T47D (cell line): ENCODE measurements at regions not wholly inside any gene's neighbourhood (a gene's known extent, or its start where the extent isn't known, plus 50 kb on each side); places are given as distances from the start of the nearest gene placed in this dataset.
A peak's percentile ranks its signal among the peaks of the same experiment; 100 is the strongest.

Source experiments
- DNase-seq, 2 experiments: peaks; one replicate each; pipeline versions ENCODE4 v3.0.0 to v3.0.0-alpha.2; 2011 to 2012; ENCODE audit warnings: low read depth in 1 of 2, low spot score in 1 of 2
- JUND ChIP-seq: IDR thresholded peaks from 2 replicates; pipeline ENCODE4 v1.6.1; 2012; ENCODE audit warnings: low read depth
- in situ Hi-C: cut with HindIII; loops from 2 replicates; pipeline ENCODE4 v1.10.0; 2016; ENCODE audit warnings: low sequenced_read_pairs, low pct_unique_long_range_greater_than_20kb

DNA sequence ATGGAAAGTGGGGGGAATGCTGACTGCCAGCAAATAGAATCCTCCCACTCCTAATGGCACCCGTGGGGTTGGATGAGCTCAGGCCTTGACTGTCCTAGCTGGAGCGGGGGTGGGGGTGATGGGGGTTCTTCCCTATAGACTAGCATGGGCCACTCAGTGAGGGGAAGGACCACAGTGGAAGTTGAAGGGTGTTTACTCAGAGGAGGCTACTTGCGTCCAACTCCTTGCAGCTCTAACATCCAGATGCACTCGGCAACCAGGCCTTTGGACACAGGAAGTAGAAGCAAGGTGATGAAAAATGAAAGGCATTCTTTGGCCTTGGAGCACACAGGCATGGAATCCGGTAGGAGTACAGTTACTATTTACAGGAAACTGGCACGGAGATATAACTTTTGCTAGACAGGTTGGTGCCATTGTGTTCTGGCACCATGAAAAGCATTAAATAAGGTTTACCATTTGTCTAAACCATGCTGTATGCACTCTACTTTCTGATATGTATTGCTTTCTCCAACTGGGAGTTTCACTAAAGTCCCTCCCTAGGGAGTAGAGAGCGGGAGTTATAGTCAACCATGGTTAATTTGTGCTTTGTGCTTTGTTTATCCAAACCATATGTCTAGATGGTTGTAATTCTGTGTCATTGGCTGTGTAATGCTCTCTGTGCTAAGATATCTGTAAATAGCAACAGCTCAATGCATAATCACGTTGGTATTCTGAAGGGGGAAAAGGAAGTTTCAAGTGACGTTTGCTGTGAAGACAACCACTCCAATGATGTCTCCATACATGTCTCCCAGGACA is 125.3 kb downstream of the TSHZ3 start:
- in situ Hi-C loops: no loop called here
- DNase-seq: no peak
- no peak for TF ChIP-seq JUND

DNA sequence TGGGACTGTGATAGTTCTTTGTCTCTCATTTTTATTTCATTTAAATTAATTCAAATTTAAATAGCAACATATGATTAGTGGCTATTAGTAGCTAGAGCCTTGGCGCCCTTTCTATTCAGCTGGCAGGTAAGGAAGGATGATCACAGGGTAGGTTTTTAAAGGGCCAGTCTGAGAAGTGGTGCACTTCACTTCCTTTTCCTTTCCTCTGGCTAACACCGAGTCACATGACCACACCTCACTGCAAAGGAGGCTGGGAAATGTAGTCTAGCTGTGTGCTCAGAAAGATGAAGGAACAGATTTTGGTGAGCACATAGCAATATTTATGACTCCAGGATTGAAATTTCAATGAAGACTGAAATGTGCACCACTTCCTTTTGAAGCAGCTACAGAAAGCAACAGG is 128.7 kb downstream of the TSHZ3 start:
- TF ChIP-seq JUND: no peak
- in situ Hi-C loops: no loop called here
- peak in 1 of 2 experiments; percentile 6 for DNase-seq

DNA sequence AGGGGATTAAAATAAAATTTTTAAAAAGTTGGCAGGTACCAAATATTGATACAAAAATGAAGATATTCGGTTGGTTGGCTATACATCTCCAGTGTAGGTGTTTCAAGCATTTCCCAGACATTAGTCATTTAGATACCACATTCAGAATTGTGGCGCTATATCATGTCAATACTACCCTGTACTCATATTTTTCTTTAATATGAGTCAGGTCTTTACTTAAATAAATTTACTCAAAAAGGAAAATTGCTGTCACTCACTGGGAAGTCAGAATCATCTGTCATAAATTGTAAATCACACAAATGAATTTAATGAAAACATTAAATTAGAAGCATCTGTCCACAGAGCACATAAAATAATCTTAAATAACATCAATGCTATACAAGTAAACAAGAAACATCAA is 134.2 kb downstream of the TSHZ3 start:
- in situ Hi-C loops: no loop called here
- DNase-seq: no peak
- no peak for TF ChIP-seq JUND

DNA sequence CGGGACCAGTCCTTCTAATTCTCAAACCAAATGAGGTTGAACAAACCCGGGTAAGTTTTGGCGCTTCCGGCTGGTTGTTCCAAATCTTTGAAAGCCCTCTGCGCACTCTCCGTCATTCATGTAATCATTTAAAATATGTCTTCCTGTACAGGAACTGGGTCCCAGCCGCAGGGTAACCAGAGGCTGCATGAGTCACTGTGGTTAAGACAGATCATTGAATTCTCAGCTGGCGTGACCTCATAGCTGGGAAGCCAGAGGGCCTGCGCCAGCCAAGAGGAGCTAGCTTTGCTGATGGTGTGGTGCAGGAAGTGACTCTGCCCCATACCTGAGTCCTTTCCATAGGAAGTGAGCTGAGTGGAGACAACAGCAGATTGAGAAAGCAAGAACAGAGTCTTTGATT is 135.2 kb downstream of the TSHZ3 start:
- peak in 1 of 2 experiments; percentile 46 for DNase-seq
- in situ Hi-C loops: no loop called here
- TF ChIP-seq JUND: peak; percentile 24; the same call in 1 of the 2 replicates

DNA sequence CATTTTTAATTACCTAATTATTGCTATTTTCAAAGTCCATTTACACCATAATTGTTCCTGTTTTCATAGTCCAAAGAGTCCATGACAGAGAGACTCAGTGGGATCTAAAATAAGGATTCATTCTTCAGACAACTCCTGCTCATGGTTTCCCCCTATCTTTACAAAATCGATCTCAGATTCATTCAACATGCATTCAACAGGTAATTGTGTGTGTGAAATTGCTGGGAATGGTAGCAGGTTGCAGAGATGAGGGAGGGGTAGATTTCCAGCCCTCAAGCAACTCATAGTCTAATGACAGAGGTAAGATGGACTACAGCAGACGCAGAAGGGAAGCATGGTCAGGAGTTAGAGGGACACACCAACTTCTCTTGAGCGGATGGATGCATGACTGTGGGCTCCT is 138.1 kb downstream of the TSHZ3 start:
- DNase-seq: no peak
- in situ Hi-C loops: no loop called here
- TF ChIP-seq JUND: no peak

DNA sequence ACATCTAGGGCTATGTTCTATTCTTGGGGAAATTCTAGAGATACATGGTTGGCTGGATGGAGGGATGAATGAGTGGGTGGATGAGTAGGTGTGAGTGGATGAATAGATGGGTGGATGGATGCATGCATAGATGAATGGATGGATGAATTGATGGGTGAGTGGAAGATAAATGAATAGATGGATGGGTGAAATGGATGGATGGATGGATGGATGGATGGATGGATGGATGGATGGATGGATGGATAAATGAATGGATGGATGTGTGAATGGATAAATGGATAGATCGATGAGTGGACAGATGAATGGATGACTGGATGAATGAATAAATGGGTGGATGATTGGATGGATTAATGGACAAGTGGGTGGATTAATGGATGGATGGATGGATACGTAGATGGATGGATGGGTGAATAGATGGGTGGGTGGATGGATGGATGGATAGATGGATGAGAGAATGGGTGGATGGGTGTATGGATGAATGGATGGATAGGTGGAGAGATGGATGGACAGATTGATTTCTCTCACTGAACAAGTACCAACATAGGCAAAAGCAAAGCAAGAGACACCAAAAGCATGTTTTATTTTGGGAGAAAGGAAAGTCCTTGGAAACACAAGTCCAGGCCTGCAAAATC is 143.2 kb downstream of the TSHZ3 start:
- DNase-seq: no peak
- TF ChIP-seq JUND: no peak
- in situ Hi-C loops: no loop called here

DNA sequence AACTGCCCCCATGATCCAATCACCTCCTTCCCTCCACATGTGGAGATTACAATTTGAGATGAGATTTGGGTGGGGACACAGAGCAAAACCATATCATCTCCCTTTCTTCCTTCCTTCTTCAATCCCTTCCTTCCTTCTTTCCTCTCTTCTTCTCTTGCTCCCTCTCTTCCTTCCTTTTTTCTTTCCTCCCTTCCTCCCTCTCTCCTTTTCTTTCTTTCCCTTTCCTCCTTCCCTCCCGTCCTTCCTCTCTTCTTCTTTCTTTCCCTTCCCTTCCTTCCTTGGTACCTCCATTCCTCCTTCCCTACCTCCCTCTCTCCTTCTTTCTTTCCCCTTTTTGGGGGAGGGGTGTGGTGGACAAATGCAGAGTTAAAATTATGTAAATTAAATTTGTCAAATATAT is 145.1 kb downstream of the TSHZ3 start:
- no peak for DNase-seq
- in situ Hi-C loops: no loop called here
- no peak for TF ChIP-seq JUND

DNA sequence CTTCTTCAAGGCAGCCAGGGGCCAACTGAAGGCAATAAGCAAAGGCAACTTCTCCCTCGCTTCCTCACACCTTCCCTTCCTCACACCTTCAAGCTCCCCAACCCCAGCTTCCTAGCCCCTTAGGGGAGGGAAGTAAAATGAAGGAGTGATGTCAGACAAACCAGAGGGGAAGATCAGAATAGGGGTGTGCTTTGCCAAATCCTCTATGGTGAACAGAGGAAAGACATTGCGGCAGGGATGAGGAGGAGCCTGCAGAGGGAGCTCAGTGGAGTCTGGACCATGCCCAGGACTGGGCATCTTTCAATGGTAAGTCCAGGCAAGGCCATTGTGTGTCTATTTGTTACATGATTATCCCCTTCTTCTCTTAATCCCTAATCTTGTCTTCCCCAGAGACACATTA is 164.0 kb downstream of the TSHZ3 start:
- DNase-seq: no peak
- in situ Hi-C loops: no loop called here
- no peak for TF ChIP-seq JUND

DNA sequence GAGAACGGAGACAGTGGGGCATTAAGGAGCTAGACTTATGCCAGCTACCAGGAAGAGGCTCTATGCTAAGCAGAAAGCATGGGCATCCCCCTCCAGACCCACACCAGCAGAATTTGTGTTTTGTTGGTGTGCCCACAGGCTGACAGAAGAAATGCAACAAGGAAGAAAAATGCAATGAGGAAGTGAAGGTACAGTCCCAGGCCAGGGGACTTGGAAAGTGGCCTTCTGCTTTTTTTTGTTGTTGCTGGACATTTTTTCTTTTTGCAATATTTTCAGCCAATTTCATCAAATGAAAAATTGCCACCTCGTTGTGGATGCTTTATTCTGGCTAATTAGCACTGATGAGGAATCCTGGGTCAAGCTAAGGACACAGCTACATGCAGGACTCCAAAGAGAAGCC is 167.7 kb downstream of the TSHZ3 start:
- in situ Hi-C loops: no loop called here
- DNase-seq: no peak
- TF ChIP-seq JUND: no peak

DNA sequence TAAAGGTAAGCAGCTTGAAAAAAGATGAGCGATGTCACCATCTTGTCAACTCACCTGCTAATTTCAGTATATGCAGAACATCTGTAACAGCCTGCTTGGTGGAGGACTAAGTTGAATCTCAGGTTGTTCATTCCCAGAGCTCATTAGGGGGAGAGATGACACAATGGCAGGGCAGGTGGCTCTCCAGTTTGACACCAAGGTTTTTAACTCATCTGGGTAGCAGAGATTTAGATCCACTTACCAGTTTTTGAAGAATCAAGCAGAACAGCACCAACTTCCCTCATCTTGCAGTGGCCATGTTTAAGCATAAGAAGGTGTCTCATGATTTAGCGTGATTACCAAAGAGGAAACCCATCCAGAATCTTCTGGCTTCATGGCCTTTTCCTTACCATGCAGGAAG is 168.3 kb downstream of the TSHZ3 start:
- DNase-seq: no peak
- TF ChIP-seq JUND: no peak
- in situ Hi-C loops: no loop called here

DNA sequence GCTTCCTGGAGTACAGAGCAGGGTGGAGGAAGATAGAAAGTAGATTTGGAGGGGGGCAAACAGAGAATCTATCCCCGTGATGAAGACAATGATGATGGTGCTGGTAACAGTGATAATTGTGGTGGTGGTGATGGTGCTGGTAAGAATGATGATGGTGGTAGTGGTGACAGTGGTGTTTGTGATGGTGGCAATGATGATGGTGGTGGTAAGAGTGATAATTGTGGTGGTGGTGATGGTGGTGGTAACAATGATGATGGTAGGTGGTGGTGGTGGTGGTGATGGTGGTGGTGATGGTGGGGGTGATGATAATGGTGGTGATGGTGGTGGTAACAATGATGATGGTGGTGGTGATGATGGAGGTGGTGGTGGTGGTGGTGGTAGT is 169.8 kb downstream of the TSHZ3 start:
- no peak for TF ChIP-seq JUND
- in situ Hi-C loops: no loop called here
- DNase-seq: no peak

DNA sequence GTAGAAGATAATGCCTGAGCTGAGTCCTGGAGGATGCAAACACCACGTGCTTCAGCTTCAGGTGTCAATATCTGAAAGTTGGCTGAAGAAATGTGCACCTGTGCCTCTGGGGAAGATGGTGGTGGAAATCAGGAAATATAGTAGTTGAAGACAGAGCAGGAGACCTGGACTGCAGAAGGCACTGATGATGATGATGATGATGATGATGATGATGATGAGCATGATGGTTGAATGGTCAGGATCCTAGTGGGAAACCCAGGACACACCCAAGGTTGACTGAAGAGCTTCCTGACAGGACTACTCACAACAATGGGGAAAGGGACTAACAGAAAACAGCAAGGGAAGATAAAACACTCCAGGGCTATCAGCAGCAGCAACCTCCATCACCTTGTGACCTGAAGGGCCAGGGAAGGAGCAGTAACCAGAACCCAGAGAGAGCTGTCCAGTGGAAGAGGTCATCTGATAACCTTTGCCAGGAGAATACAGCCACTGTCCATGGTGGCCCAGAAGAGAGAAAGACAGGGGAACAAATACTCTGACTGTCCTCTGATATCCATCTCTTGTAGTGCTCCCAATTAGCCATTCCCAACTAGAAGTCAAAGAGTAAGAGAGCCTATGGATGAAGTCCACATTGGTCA is 170.3 kb downstream of the TSHZ3 start:
- in situ Hi-C loops: no loop called here
- no peak for DNase-seq
- TF ChIP-seq JUND: no peak

DNA sequence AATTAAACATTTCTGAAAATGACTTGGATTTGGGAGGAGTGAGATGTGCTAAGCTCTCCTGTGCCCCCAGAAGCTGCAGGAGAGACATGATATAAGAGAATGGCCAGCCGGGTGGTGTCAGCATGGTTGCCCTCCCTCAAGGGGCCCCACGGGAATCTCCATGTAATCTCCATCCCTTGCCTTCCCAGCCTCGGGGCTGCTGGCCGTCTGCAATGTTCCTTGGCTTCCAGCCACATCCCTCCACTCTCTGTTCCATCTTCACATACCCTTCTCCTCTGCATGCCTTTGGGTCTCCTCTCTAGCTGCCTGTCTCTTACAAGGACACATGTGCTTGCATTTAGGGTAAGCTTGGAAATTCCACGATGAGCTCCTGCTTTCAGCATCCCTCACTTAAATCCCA is 172.0 kb downstream of the TSHZ3 start:
- in situ Hi-C loops: no loop called here
- no peak for DNase-seq
- TF ChIP-seq JUND: no peak
